IMR-90 (cell line): ENCODE measurements at regions not wholly inside any gene's neighbourhood (a gene's known extent, or its start where the extent isn't known, plus 50 kb on each side); places are given as distances from the start of the nearest gene placed in this dataset.

Experiments used
- BHLHE40 ChIP-seq: fragments of 150-350 bp; IDR thresholded peaks from 2 replicates; pipeline ENCODE4 v1.6.1; 2016; ENCODE audit warnings: mild to moderate bottlenecking, low read depth, low read length
- CEBPB ChIP-seq: IDR thresholded peaks from 2 replicates; pipeline ENCODE4 v1.6.1; 2012; ENCODE audit warnings: low read depth, low read length, improper control_type of control experiment
- CTCF ChIP-seq: conservative IDR thresholded peaks from 2 replicates; pipeline ENCODE4 v1.5.1; 2012; ENCODE audit warnings: mild to moderate bottlenecking, low read depth, low read length, improper control_type of control experiment
- ELK1 ChIP-seq: fragments of 150-350 bp; IDR thresholded peaks from 2 replicates; pipeline ENCODE4 v1.6.1; 2016; ENCODE audit warnings: low read depth, mild to moderate bottlenecking, low read length, moderate library complexity, borderline replicate concordance
- MAFK ChIP-seq: IDR thresholded peaks from 2 replicates; pipeline ENCODE4 v1.6.1; 2012; ENCODE audit warnings: low read depth, low read length, improper control_type of control experiment
- MXI1 ChIP-seq: IDR thresholded peaks from 2 replicates; pipeline ENCODE4 v1.6.1; 2012; ENCODE audit warnings: low read depth, mild to moderate bottlenecking, low read length, moderate library complexity, borderline replicate concordance
- POLR2A ChIP-seq: IDR thresholded peaks from 2 replicates; pipeline ENCODE4 v1.6.1; 2012; ENCODE audit warnings: mild to moderate bottlenecking, low read depth, low read length
- RCOR1 ChIP-seq: IDR thresholded peaks from 2 replicates; pipeline ENCODE4 v1.6.1; 2012; ENCODE audit warnings: mild to moderate bottlenecking, low read length, improper control_type of control experiment; ENCODE audit not compliant: insufficient replicate concordance
- SMC3 ChIP-seq: fragments of 150-350 bp; IDR thresholded peaks from 2 replicates; pipeline ENCODE4 v1.6.1; 2016; ENCODE audit warnings: low read depth, mild to moderate bottlenecking, antibody characterized with exemption, low read length, moderate library complexity

DNA sequence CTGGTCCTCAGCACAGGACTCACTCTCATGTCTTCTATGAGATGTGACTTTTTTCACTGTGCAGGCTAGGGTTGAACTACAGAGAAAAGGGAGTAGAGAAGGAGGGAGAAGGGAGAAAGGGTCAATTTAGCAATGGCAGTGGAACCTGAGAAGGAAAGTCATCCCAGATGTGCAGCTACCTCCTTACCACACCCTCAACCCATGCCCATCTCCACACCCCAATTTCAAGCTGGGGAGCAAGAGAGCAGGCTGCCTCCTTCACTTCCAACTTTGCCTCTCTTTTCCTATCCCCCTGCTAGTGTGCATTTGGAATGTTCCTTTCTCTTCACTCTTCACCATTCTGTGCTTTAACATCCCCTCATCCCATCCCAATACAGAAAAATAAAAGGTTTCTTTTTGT lies 163.5 kb upstream of the MAP3K1 start:
- TF ChIP-seq BHLHE40 = no peak
- TF ChIP-seq CTCF = no peak
- TF ChIP-seq MXI1 = no peak
- TF ChIP-seq POLR2A = no peak
- TF ChIP-seq ELK1 = no peak
- TF ChIP-seq RCOR1 = no peak
- no peak for TF ChIP-seq MAFK
- TF ChIP-seq SMC3 = no peak
- TF ChIP-seq CEBPB = no peak
